Ovary (tissue), 7 donors: ENCODE measurements at regions not wholly inside any gene's neighbourhood (a gene's known extent, or its start where the extent isn't known, plus 50 kb on each side); places are given as distances from the start of the nearest gene placed in this dataset.

Source experiments
- DNase-seq, 5 donors: peaks; one replicate each; pipeline ENCODE4 v3.0.0-alpha.2; 2019 to 2020
- H3K27ac ChIP-seq, 2 donors: fragments of 200-600 bp; one replicate each; pipeline versions ENCODE4 v1.5.1 to v1.8.0; 2019 to 2022
- H3K27me3 ChIP-seq: fragments of 200-600 bp; one replicate; pipeline ENCODE4 v1.8.0; 2022
- H3K36me3 ChIP-seq: fragments of 200-600 bp; sonication (generic); one replicate; pipeline ENCODE4 v1.5.1; 2019
- H3K4me1 ChIP-seq: one replicate; pipeline ENCODE4 v1.8.1; 2013; ENCODE audit warnings: mild to moderate bottlenecking, moderate library complexity; ENCODE audit not compliant: insufficient read depth
- H3K4me3 ChIP-seq: fragments of 200-600 bp; sonication (generic); one replicate; pipeline ENCODE4 v1.5.1; 2017
- H3K9me3 ChIP-seq, 2 donors: fragments of 200-600 bp in 1 of 2; sonication (generic) in 1 of 2; one replicate each; pipeline versions ENCODE4 v1.5.1 to v1.8.1; 2013 to 2019; ENCODE audit warnings: mild to moderate bottlenecking in 1 of 2, moderate library complexity in 1 of 2
- EP300 ChIP-seq: sonication (generic); formaldehyde crosslinking; IDR thresholded peaks from one replicate; pipeline ENCODE4 v1.6.1; 2017; ENCODE audit warnings: antibody characterized with exemption
- POLR2A ChIP-seq: fragments of 450-650 bp; IDR thresholded peaks from one replicate; pipeline ENCODE4 v1.6.1; 2017; ENCODE audit warnings: antibody characterized with exemption, mild to moderate bottlenecking, moderate library complexity
- WGBS, 3 donors: extraction: QIAGEN DNeasy Blood & Tissue Kit in 1 of 3; methylation state at CpG; one replicate each; pipeline versions ENCODE4 v1.1.5 to v1.1.7; 2013 to 2017; 5-methylcytosine and 5-hydroxymethylcytosine counted together
- intact Hi-C, 4 donors: fragments of 100-400 bp; cut with DNase I; formaldehyde crosslinking; loops; one replicate each; pipeline versions ENCODE4 v1.11.0 to v1.15.1; 2022 to 2023
- TF ChIP-seq, protein P1 (sequence below), 3 donors: fragments of 450-650 bp in 2 of 3; fragments of 200-600 bp in 1 of 3; IDR thresholded peaks; one replicate each; pipeline versions ENCODE4 v1.5.1 to v1.8.0; 2016 to 2022; ENCODE audit warnings: antibody characterized with exemption in 3 of 3, mild to moderate bottlenecking in 1 of 3
- donor health status: DM: no; HTN: no; CAD: no; lungs with moderate emphysema.
- donor health status: DM: no; HTN: no; CAD: no.
- donor health status: Bipolar disorder and iron deficiency.
- donor health status: DM: no; HTN: no; CAD: no.
- donor health status: DM: yes; HTN: yes; CAD: no.

DNA sequence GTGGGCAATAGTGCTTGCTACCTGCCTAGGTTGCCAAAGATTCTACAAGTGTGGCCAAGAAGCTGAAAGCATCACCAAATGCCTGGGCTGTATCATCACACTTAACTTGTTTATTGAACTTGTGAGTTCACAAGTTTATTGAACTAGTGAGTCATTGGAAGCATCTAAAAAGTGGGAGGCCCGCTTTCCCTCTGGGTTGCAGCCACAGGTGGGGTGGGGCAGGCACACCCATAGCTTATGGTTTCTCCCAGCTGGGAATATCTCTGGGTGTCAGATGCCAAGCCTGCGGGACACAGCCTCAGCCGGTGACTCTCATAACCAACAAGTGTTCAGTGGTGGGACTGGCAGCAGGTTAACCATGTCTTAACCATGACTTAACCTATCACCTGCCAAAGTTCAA, 145.9 kb upstream of the FAM13C start:
- intact Hi-C loops: no loop called here
- no peaks in the 10 kb centered on the region for H3K27me3 ChIP-seq
- H3K4me1 ChIP-seq: no peaks in the 10 kb centered on the region
- no peaks in the 10 kb centered on the region for H3K9me3 ChIP-seq
- H3K36me3 ChIP-seq: no peaks in the 10 kb centered on the region
- no peak overlapping the region for H3K27ac ChIP-seq
- TF ChIP-seq EP300 (no peak), POLR2A (no peak)
- TF ChIP-seq, protein P1, sequence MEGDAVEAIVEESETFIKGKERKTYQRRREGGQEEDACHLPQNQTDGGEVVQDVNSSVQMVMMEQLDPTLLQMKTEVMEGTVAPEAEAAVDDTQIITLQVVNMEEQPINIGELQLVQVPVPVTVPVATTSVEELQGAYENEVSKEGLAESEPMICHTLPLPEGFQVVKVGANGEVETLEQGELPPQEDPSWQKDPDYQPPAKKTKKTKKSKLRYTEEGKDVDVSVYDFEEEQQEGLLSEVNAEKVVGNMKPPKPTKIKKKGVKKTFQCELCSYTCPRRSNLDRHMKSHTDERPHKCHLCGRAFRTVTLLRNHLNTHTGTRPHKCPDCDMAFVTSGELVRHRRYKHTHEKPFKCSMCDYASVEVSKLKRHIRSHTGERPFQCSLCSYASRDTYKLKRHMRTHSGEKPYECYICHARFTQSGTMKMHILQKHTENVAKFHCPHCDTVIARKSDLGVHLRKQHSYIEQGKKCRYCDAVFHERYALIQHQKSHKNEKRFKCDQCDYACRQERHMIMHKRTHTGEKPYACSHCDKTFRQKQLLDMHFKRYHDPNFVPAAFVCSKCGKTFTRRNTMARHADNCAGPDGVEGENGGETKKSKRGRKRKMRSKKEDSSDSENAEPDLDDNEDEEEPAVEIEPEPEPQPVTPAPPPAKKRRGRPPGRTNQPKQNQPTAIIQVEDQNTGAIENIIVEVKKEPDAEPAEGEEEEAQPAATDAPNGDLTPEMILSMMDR (IDR thresholded peaks at IDR 0.05): no peak
- no peak for DNase-seq
- WGBS, 3 donors: 92 to 98% (median 93%) methylated on average over 3 of the region's 3 CpGs
- no peak overlapping the region for H3K4me3 ChIP-seq

DNA sequence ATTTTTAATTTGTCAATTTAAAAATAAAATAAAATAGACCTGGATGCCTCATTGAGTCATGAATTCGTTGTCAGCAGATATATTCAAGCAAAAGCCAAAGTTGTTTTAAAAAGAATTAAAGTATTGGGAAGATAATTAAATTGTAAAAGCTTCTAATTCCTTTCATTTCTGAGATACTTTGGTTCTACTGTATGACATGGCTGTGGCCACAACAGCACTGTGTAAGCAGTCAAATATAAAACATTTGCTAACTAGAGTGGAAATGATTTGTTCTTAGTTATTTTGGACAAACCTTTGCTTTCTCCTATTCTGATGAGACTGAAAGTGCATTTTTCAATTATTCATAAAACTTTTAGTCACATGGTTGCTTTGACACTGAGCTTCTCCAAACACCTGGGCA, 143.6 kb upstream of the FAM13C start:
- Histone ChIP-seq H3K27ac (no peak overlapping the region), H3K4me3 (no peak overlapping the region), H3K9me3 (no peaks in the 10 kb centered on the region), H3K27me3 (no peaks in the 10 kb centered on the region), H3K36me3 (no peaks in the 10 kb centered on the region), H3K4me1 (no peaks in the 10 kb centered on the region)
- no peak for DNase-seq
- intact Hi-C loops: no loop called here
- 30 to 50% (median 49%) methylated on average over 1 of the region's 1 CpG for WGBS, 3 donors
- TF ChIP-seq POLR2A (no peak), EP300 (no peak)
- TF ChIP-seq, protein P1 (IDR thresholded peaks at IDR 0.05): no peak

DNA sequence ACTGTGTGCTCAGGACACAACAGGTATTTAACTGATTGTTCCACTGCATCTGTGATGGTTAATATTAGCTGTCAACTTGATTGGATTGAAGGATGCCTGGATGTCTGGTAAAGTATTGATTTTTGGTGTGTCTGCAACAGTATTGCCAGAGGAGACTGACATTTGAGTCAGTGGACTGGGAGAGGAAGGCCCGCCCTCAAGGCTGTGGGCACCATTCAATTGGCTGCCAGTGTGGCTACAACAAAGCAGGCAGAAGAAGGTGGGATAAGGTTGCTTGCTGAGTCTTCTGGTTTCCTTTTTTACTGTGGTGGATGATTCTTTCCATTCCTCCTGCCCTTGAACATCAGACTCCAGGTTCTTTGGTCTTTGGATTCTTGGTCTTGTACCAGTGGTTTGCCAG, 137.1 kb upstream of the FAM13C start:
- Histone ChIP-seq H3K4me1 (no peaks in the 10 kb centered on the region), H3K36me3 (no peaks in the 10 kb centered on the region), H3K27me3 (no peaks in the 10 kb centered on the region), H3K9me3 (no peaks in the 10 kb centered on the region), H3K4me3 (no peak overlapping the region), H3K27ac (no peak overlapping the region)
- DNase-seq: no peak
- intact Hi-C loops: no loop called here
- TF ChIP-seq POLR2A (no peak), EP300 (no peak)
- TF ChIP-seq, protein P1 (IDR thresholded peaks at IDR 0.05): no peak
- 83 to 100% (median 96%) methylated on average over 1 of the region's 1 CpG for WGBS, 3 donors

DNA sequence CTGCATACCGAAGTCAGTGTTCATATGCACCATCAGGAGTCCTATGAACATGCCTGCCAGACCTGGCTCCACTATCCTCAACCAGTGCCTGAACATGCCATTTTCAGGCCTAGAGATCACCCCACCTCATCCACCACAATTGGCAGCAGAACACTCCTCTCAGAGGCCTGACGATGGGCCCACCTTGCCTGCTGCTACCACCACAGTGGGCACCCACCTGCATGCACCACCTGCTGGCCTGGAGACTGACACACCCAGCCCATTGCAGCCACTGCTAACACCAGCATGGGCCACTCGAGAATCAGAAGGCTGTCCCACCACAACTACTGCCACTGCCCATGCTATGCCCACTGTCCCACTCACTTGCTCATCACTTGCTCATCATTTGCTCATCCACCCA, 130.7 kb upstream of the FAM13C start:
- H3K27ac ChIP-seq: no peak overlapping the region
- H3K4me1 ChIP-seq: no peaks in the 10 kb centered on the region
- H3K36me3 ChIP-seq: no peaks in the 10 kb centered on the region
- 89 to 97% (median 95%) methylated on average over 3 of the region's 3 CpGs for WGBS, 3 donors
- TF ChIP-seq POLR2A (no peak), EP300 (no peak)
- TF ChIP-seq, protein P1 (IDR thresholded peaks at IDR 0.05): no peak
- DNase-seq: no peak
- no peaks in the 10 kb centered on the region for H3K9me3 ChIP-seq
- intact Hi-C loops: no loop called here
- no peak overlapping the region for H3K4me3 ChIP-seq
- no peaks in the 10 kb centered on the region for H3K27me3 ChIP-seq

DNA sequence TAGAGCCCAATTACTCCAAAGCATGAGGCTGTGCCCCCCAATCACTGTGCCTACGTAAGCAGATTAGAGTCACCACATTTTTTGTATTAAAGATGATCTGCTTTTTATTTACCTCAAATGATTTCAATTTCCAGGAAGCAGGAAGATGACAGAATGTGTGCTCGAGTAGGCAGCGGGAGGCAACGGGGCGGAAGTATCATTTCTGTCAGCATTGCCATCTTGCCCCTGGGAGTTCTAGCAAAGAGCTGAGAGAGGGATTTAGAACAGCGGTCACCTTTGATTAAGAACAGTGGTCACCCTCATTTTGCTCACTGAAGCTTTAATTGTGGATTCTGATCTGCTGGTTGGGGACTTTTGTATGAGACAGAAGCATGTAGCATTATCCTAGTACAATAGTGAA, 117.1 kb upstream of the FAM13C start:
- Histone ChIP-seq H3K9me3 (no peaks in the 10 kb centered on the region), H3K36me3 (no peaks in the 10 kb centered on the region), H3K4me3 (no peak overlapping the region), H3K4me1 (no peaks in the 10 kb centered on the region), H3K27ac (no peak overlapping the region), H3K27me3 (no peaks in the 10 kb centered on the region)
- 96% methylated on average over 6 of the region's 6 CpGs for WGBS, 3 donors
- DNase-seq: no peak
- intact Hi-C loops: no loop called here
- TF ChIP-seq, protein P1 (IDR thresholded peaks at IDR 0.05): no peak
- TF ChIP-seq EP300 (no peak), POLR2A (no peak)
